H1 (cell line): ENCODE measurements at regions not wholly inside any gene's neighbourhood (a gene's known extent, or its start where the extent isn't known, plus 50 kb on each side); places are given as distances from the start of the nearest gene placed in this dataset.

ENCODE experiments used
- ASH2L ChIP-seq: fragments of 200-600, 300-600 bp; sonication (generic); IDR thresholded peaks from one replicate; pipeline ENCODE4 v1.7.1; 2017; ENCODE audit warnings: low read length
- ATF3 ChIP-seq: IDR thresholded peaks from 2 replicates; pipeline ENCODE4 v1.6.1; 2011; ENCODE audit warnings: low read depth, mild to moderate bottlenecking, low read length; ENCODE audit not compliant: insufficient read depth
- BACH1 ChIP-seq: IDR thresholded peaks from 2 replicates; pipeline ENCODE4 v1.6.1; 2012; ENCODE audit warnings: low read length, improper control_type of control experiment
- CBX8 ChIP-seq: fragments of 300-800, 300-1000 bp; sonication (generic); IDR thresholded peaks from 2 replicates; pipeline ENCODE4 v1.7.1; 2016; ENCODE audit warnings: low read depth, low read length, borderline replicate concordance
- CHD1 ChIP-seq: IDR thresholded peaks from 2 replicates; pipeline ENCODE4 v1.6.1; 2012; ENCODE audit warnings: low read depth, low read length, improper control_type of control experiment
- CTCF ChIP-seq, 3 experiments: IDR thresholded peaks; 1 replicate in 2 of 3; 2 replicates in 1 of 3; pipeline versions ENCODE4 v1.5.1 to v1.6.1; 2011; ENCODE audit warnings: low read length in 3 of 3, mild to moderate bottlenecking in 3 of 3, inconsistent platforms in 2 of 3, low read depth in 1 of 3, moderate library complexity in 1 of 3; ENCODE audit not compliant: insufficient read depth in 1 of 3; ENCODE audit errors: control extremely low read depth in 1 of 3
- E2F6 ChIP-seq: IDR thresholded peaks from 2 replicates; pipeline ENCODE4 v1.6.1; 2012; ENCODE audit warnings: inconsistent platforms
- EGR1 ChIP-seq: IDR thresholded peaks from 2 replicates; pipeline ENCODE4 v1.6.1; 2011; ENCODE audit warnings: low read depth, low read length, borderline replicate concordance
- EP300 ChIP-seq, 2 experiments: IDR thresholded peaks; 1 replicate in 1 of 2; 2 replicates in 1 of 2; pipeline ENCODE4 v1.6.1; 2011 to 2012; ENCODE audit warnings: low read depth in 2 of 2, low read length in 2 of 2, mild to moderate bottlenecking in 2 of 2, borderline replicate concordance in 1 of 2, inconsistent platforms in 1 of 2, moderate library complexity in 1 of 2
- EZH2 ChIP-seq: fragments of 200-600 bp; sonication (generic); IDR thresholded peaks from 2 replicates; pipeline ENCODE4 v1.7.1; 2012; ENCODE audit warnings: low read depth, mild to moderate bottlenecking, moderate library complexity, low read length, inconsistent platforms; ENCODE audit not compliant: severe bottlenecking
- GABPA ChIP-seq: IDR thresholded peaks from 2 replicates; pipeline ENCODE4 v1.6.1; 2011; ENCODE audit warnings: mild to moderate bottlenecking, low read length, moderate library complexity, borderline replicate concordance; ENCODE audit not compliant: insufficient read depth
- JUND ChIP-seq: IDR thresholded peaks from 2 replicates; pipeline ENCODE4 v1.6.1; 2011; ENCODE audit warnings: mild to moderate bottlenecking, improper control_type of control experiment, low read length
- POLR2A ChIP-seq, 2 experiments: IDR thresholded peaks; 1 replicate in 1 of 2; 2 replicates in 1 of 2; pipeline ENCODE4 v1.6.1; 2011; ENCODE audit warnings: low read depth in 2 of 2, low read length in 2 of 2, mild to moderate bottlenecking in 2 of 2; ENCODE audit errors: control extremely low read depth in 1 of 2
- RFX5 ChIP-seq: IDR thresholded peaks from 2 replicates; pipeline ENCODE4 v1.6.1; 2011; ENCODE audit warnings: low read depth, low read length, improper control_type of control experiment, borderline replicate concordance
- RXRA ChIP-seq: IDR thresholded peaks from 2 replicates; pipeline ENCODE4 v1.6.1; 2011; ENCODE audit warnings: low read depth, mild to moderate bottlenecking, low read length, moderate library complexity; ENCODE audit not compliant: insufficient read depth
- SIRT6 ChIP-seq: IDR thresholded peaks from one replicate; pipeline ENCODE4 v1.7.1; 2012; ENCODE audit warnings: low read length, inconsistent platforms
- SIX5 ChIP-seq: IDR thresholded peaks from 2 replicates; pipeline ENCODE4 v1.6.1; 2011; ENCODE audit warnings: mild to moderate bottlenecking, low read depth, low read length
- TEAD4 ChIP-seq: IDR thresholded peaks from 2 replicates; pipeline ENCODE4 v1.6.1; 2012; ENCODE audit warnings: low read depth, low read length, inconsistent platforms, mixed read lengths
- YY1 ChIP-seq: IDR thresholded peaks from 2 replicates; pipeline ENCODE4 v1.6.1; 2011; ENCODE audit warnings: low read depth, mild to moderate bottlenecking, low read length

GRCh38 chr3:70615286-70615685, 302.8 kb upstream of the MDFIC2 start (continued):
- TF ChIP-seq EP300 (IDR thresholded peaks at IDR 0.05; ENCODE audit: borderline replicate concordance in 1 of 2, low read depth in 2 of 2, low read length in 2 of 2) (peak in 1 of 2 experiments; percentile 94; a peak in 1 of 3 replicates), SIRT6 (no peak), CHD1 (no peak), POLR2A (IDR thresholded peaks at IDR 0.05; ENCODE audit: control extremely low read depth in 1 of 2, low read depth in 2 of 2, low read length in 2 of 2) (no peak), EZH2 (no peak), CTCF (IDR thresholded peaks at IDR 0.05; ENCODE audit: control extremely low read depth in 1 of 3, insufficient read depth in 1 of 3, low read depth in 1 of 3, low read length in 3 of 3) (no peak), CBX8 (no peak), ASH2L (peak; percentile 47), ATF3 (no peak), BACH1 (no peak), E2F6 (no peak), RXRA (no peak), JUND (no peak), SIX5 (no peak), TEAD4 (peak; percentile 93), GABPA (no peak), YY1 (no peak), RFX5 (no peak), EGR1 (no peak)
